ENCODE measurements at regions not wholly inside any gene's neighbourhood (a gene's known extent, or its start where the extent isn't known, plus 50 kb on each side); places are given as distances from the start of the nearest gene placed in this dataset.

DNA sequence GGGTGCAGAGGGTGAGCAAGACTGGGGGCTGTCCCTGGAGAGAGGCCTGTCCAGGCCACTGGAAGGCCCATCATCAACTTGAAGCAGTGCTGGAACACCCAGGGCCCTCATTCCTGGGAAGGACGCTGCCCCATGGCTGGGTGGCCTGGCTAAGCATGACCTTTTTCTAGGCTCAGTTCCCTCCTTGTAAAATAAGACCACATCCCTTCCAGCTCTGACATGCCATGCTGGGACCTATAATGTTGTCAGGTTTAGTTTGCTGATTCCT lies 62.8 kb downstream of the SYNE3 start:
- H3K27ac Mint-ChIP-seq, result no peak overlapping the region
- H3K4me3 Mint-ChIP-seq, result no peak overlapping the region
- H3K36me3 ChIP-seq (ENCODE audit: insufficient read depth, low read length), result peaks cover 76% of the 10 kb centered on the region
- ChIA-PET CTCF (interaction anchor here (1.9 to 3.5 kb wide), 2 partner anchors 11 to 73 kb away, joined by 9 to 10 read pairs; no protein-coding TSS in a partner anchor), POLR2A (interaction anchor here (2.1 kb wide), 1 partner anchor 9 kb away, joined by 20 read pairs; no protein-coding TSS in a partner anchor)
- H3K4me3 ChIP-seq (ENCODE audit: low read length), result no peak overlapping the region
- peaks cover 7% of the 10 kb centered on the region for H3K4me1 ChIP-seq (ENCODE audit: insufficient read depth, low read length)
- ATAC-seq (ENCODE audit: poor library complexity) (no peak), DNase-seq (no peak)
- H3K27me3 ChIP-seq (ENCODE audit: control insufficient read depth in 1 of 2, insufficient read depth in 2 of 2, low read length in 2 of 2), result no peaks in the 10 kb centered on the region
- H3K27me3 Mint-ChIP-seq, result no peaks in the 10 kb centered on the region
- no peak overlapping the region for H3K27ac ChIP-seq (ENCODE audit: low read depth in 1 of 2, low read length in 2 of 2)
- intact Hi-C loops (cut with DNase I, micrococcal nuclease), result no loop called here
- H3K36me3 Mint-ChIP-seq (ENCODE audit: low read depth), result peaks cover 71% of the 10 kb centered on the region
- no peaks in the 10 kb centered on the region for H3K9me3 ChIP-seq (ENCODE audit: control insufficient read depth in 1 of 2, insufficient read depth in 1 of 2, low read length in 2 of 2)
- H3K4me1 Mint-ChIP-seq (ENCODE audit: low read depth), result peaks cover 4% of the 10 kb centered on the region
- H3K9me3 Mint-ChIP-seq, result no peaks in the 10 kb centered on the region
- TF ChIP-seq, protein P1, sequence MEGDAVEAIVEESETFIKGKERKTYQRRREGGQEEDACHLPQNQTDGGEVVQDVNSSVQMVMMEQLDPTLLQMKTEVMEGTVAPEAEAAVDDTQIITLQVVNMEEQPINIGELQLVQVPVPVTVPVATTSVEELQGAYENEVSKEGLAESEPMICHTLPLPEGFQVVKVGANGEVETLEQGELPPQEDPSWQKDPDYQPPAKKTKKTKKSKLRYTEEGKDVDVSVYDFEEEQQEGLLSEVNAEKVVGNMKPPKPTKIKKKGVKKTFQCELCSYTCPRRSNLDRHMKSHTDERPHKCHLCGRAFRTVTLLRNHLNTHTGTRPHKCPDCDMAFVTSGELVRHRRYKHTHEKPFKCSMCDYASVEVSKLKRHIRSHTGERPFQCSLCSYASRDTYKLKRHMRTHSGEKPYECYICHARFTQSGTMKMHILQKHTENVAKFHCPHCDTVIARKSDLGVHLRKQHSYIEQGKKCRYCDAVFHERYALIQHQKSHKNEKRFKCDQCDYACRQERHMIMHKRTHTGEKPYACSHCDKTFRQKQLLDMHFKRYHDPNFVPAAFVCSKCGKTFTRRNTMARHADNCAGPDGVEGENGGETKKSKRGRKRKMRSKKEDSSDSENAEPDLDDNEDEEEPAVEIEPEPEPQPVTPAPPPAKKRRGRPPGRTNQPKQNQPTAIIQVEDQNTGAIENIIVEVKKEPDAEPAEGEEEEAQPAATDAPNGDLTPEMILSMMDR (IDR thresholded peaks at IDR 0.05), result no peak

DNA sequence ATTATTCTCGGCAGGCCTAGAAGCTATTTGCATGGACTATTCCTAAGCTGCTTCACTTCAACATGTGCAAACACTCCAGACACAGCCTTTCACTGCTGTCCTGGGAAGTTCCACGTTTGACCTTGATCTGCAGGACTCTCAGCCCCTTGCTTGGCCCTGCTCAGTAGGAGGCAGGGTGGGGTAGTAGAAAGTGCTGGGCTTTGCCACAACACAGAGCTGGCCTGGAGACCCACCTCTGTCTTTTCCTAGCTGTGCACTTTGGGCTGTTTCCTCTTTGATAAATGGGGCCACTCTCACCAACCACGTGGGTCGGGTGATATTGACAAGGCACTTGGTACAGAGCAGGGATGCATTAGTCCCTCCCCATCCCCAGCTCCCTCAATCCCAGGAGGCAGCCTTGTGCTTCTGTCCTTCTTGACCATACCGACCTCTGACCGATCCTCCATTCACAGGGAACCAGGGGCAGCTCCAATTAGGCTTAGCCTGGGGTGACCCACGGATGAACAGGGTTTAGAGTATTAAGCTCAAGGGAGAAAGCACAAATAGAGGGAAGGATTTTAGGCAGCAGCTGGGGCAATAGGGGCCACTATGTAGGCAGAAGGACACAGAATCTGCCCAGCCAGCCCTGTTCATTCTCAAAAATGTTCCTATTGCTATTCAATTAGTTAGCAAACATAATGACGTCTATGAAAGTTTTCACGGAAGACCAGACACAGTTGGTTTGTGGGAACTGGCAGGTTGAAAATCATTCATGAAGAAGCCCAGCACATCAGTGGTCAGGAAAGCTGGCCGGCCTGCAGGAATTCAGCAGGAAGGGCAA lies 63.3 kb downstream of the SYNE3 start:
- CTCF ChIA-PET, result interaction anchor here (1.3 to 3.5 kb wide), 4 partner anchors 11 to 74 kb away, joined by 3 to 10 read pairs (median 6); no protein-coding TSS in a partner anchor
- Mint-ChIP-seq H3K4me3 (no peak overlapping the region), H3K27me3 (no peaks in the 10 kb centered on the region), H3K4me1 (ENCODE audit: low read depth) (no peaks in the 10 kb centered on the region), H3K9me3 (no peaks in the 10 kb centered on the region), H3K36me3 (ENCODE audit: low read depth) (peaks cover 74% of the 10 kb centered on the region), H3K27ac (no peak overlapping the region)
- ATAC-seq (ENCODE audit: poor library complexity) (no peak), DNase-seq (no peak)
- H3K27me3 ChIP-seq (ENCODE audit: control insufficient read depth in 1 of 2, insufficient read depth in 2 of 2, low read length in 2 of 2), result no peaks in the 10 kb centered on the region
- POLR2A ChIA-PET, result interaction anchor here (0.5 to 2.1 kb wide), 4 partner anchors 10 to 93 kb away, joined by 3 to 20 read pairs (median 4); no protein-coding TSS in a partner anchor
- H3K27ac ChIP-seq (ENCODE audit: low read depth in 1 of 2, low read length in 2 of 2), result no peak overlapping the region
- intact Hi-C loops (cut with DNase I, micrococcal nuclease), result no loop called here
- peaks cover 75% of the 10 kb centered on the region for H3K36me3 ChIP-seq (ENCODE audit: insufficient read depth, low read length)
- H3K4me1 ChIP-seq (ENCODE audit: insufficient read depth, low read length), result peaks cover 2% of the 10 kb centered on the region
- H3K9me3 ChIP-seq (ENCODE audit: control insufficient read depth in 1 of 2, insufficient read depth in 1 of 2, low read length in 2 of 2), result no peaks in the 10 kb centered on the region
- TF ChIP-seq, protein P1 (IDR thresholded peaks at IDR 0.05), result no peak
- no peak overlapping the region for H3K4me3 ChIP-seq (ENCODE audit: low read length)

DNA sequence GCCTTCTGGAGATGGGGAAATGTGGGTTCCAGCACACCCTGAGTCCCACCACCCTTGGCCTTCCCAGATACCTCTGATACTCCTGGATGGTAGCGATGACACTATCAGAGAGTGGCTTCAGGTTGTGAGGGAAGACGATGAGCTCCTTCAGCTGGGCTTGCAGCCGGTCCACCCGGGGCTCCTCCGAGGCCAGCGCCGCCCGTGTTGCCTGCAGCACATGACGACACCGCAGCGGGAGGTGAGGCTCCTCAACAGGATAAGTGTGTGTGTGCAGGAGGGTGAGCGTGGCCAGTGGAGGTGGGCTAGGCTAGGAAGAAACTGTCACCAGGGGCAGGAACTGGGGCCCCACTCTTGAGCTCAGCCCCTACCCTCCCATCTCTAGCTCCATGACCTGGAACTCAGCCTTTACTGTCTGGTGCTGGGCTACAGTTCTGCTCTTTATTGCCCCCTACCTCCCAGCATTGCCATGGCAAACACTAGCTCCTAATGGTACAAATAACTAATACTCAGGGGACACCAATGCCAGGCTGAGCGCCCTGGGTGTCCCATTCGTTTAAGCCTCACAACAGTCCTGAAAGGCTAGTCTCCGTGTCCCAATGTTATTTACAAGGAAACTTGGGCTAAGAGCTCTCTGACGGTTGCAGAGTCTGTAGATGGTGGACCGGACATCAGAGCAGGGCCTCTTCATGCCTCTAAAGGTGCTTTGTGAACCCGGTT lies 64.1 kb downstream of the SYNE3 start:
- DNase-seq (peak in 3 of 14 experiments; percentile 15 to 31 (median 18)), ATAC-seq (ENCODE audit: poor library complexity) (peak; percentile 57)
- Mint-ChIP-seq H3K9me3 (no peaks in the 10 kb centered on the region), H3K4me3 (no peak overlapping the region), H3K36me3 (ENCODE audit: low read depth) (peaks cover 81% of the 10 kb centered on the region), H3K27me3 (no peaks in the 10 kb centered on the region), H3K27ac (no peak overlapping the region), H3K4me1 (ENCODE audit: low read depth) (no peaks in the 10 kb centered on the region)
- H3K27me3 ChIP-seq (ENCODE audit: control insufficient read depth in 1 of 2, insufficient read depth in 2 of 2, low read length in 2 of 2), result no peaks in the 10 kb centered on the region
- H3K27ac ChIP-seq (ENCODE audit: low read depth in 1 of 2, low read length in 2 of 2), result no peak overlapping the region
- H3K4me1 ChIP-seq (ENCODE audit: insufficient read depth, low read length), result no peaks in the 10 kb centered on the region
- POLR2A ChIA-PET, result interaction anchor here (0.5 to 2.1 kb wide), 5 partner anchors 11 to 94 kb away, joined by 3 to 20 read pairs (median 3); no protein-coding TSS in a partner anchor
- H3K9me3 ChIP-seq (ENCODE audit: control insufficient read depth in 1 of 2, insufficient read depth in 1 of 2, low read length in 2 of 2), result no peaks in the 10 kb centered on the region
- intact Hi-C loops (cut with DNase I, micrococcal nuclease), result no loop called here
- TF ChIP-seq, protein P1 (IDR thresholded peaks at IDR 0.05), result no peak
- CTCF ChIA-PET, result interaction anchor here (1.3 to 3.5 kb wide), 4 partner anchors 10 to 75 kb away, joined by 3 to 10 read pairs (median 6); no protein-coding TSS in a partner anchor
- no peak overlapping the region for H3K4me3 ChIP-seq (ENCODE audit: low read length)
- H3K36me3 ChIP-seq (ENCODE audit: insufficient read depth, low read length), result peaks cover 76% of the 10 kb centered on the region

Measured in CD4-positive, alpha-beta T cell (primary cell).